ENCODE measurements at regions not wholly inside any gene's neighbourhood (a gene's known extent, or its start where the extent isn't known, plus 50 kb on each side); places are given as distances from the start of the nearest gene placed in this dataset.

- TF ChIP-seq CTCF (IDR thresholded peaks at IDR 0.05) (no peak), ELF4 (CRISPR knock-in tag; IDR thresholded peaks at IDR 0.05; ENCODE audit: low read depth) (no peak), SP1 (CRISPR knock-in tag; conservative IDR thresholded peaks at IDR 0.05) (no peak), ZSCAN18 (CRISPR knock-in tag; IDR thresholded peaks at IDR 0.05) (no peak), IRF2 (CRISPR knock-in tag; IDR thresholded peaks at IDR 0.05; ENCODE audit: borderline replicate concordance, low read depth) (no peak), NFATC4 (CRISPR knock-in tag; IDR thresholded peaks at IDR 0.05) (no peak), JUN (CRISPR knock-in tag; IDR thresholded peaks at IDR 0.05) (no peak), STAT6 (CRISPR knock-in tag; conservative IDR thresholded peaks at IDR 0.05; ENCODE audit: low read depth) (no peak)
Measured at GRCh38 chr13:89694451-89694850, 1653.0 kb upstream of the MIR17HG start.
